GOT3 (cell line): ENCODE measurements at regions not wholly inside any gene's neighbourhood (a gene's known extent, or its start where the extent isn't known, plus 50 kb on each side); places are given as distances from the start of the nearest gene placed in this dataset.
"Not testable (repeated sequence)": the region's sequence is repeated elsewhere in the genome, so short reads cannot be mapped to it uniquely, and the experiment has no call there.

Experiments
- DNase-seq: peaks from one replicate; lab custom pipeline; 2025; ENCODE audit warnings: mixed read lengths; lab: John Stamatoyannopoulos, UW

GRCh38 chr5:97544240-97544639 lies 361.2 kb upstream of the RIOK2 start:
- no peak for DNase-seq

GRCh38 chr5:97544678-97545077 lies 361.6 kb upstream of the RIOK2 start:
- DNase-seq = no peak

GRCh38 chr5:97545446-97545845 lies 362.4 kb upstream of the RIOK2 start:
- DNase-seq = no peak

- no peak for DNase-seq
Measured at GRCh38 chr5:97545886-97546535, 363.0 kb upstream of the RIOK2 start.

- no peak for DNase-seq
Measured at GRCh38 chr5:97547430-97547829, 364.4 kb upstream of the RIOK2 start.

GRCh38 chr5:97547999-97548738 lies 365.1 kb upstream of the RIOK2 start:
- no peak for DNase-seq

- DNase-seq = no peak
Measured at GRCh38 chr5:97548739-97549080, 365.7 kb upstream of the RIOK2 start.

GRCh38 chr5:97549496-97549895 lies 366.4 kb upstream of the RIOK2 start:
- DNase-seq = no peak

- DNase-seq = no peak
Measured at GRCh38 chr5:97550164-97550563, 367.1 kb upstream of the RIOK2 start.

GRCh38 chr5:97550818-97551217 lies 367.8 kb upstream of the RIOK2 start:
- DNase-seq = no peak

GRCh38 chr5:97553604-97554452 lies 370.8 kb upstream of the RIOK2 start:
- no peak for DNase-seq

GRCh38 chr5:97554977-97555643 lies 372.1 kb upstream of the RIOK2 start:
- no peak for DNase-seq

- DNase-seq = no peak
Measured at GRCh38 chr5:97555644-97555981, 372.6 kb upstream of the RIOK2 start.

GRCh38 chr5:97559827-97560598 lies 377.0 kb upstream of the RIOK2 start:
- DNase-seq = no peak

GRCh38 chr5:97560599-97560993 lies 377.5 kb upstream of the RIOK2 start:
- no peak for DNase-seq

- DNase-seq = no peak
Measured at GRCh38 chr5:97563050-97563657, 380.1 kb upstream of the RIOK2 start.

GRCh38 chr5:97568382-97568781 lies 385.3 kb upstream of the RIOK2 start:
- DNase-seq = no peak

GRCh38 chr5:97570242-97570641 lies 387.2 kb upstream of the RIOK2 start:
- DNase-seq = no peak

- DNase-seq = no peak
Measured at GRCh38 chr5:97575322-97575721, 392.3 kb upstream of the RIOK2 start.

GRCh38 chr5:97576956-97577355 lies 393.9 kb upstream of the RIOK2 start:
- no peak for DNase-seq

- DNase-seq = not testable (repeated sequence)
Measured at GRCh38 chr5:97579977-97580376, 396.9 kb upstream of the RIOK2 start.
